IMR-90 (cell line): ENCODE measurements at regions not wholly inside any gene's neighbourhood (a gene's known extent, or its start where the extent isn't known, plus 50 kb on each side); places are given as distances from the start of the nearest gene placed in this dataset.

Source experiments
- ATAC-seq: fragments of 200-7000 bp; cut with Tn5 transposase; 2 replicates; pipeline ENCODE4 v1.9.1; 2020; ENCODE audit warnings: low read depth, mild to moderate bottlenecking, moderate library complexity
- BruUV-seq: library from RNA; stranded (reverse); fragments of 400-500 nt; replicated peaks from 2 replicates; lab custom pipeline; 2021; lab: Mats Ljungman, UMichigan
- CTCF ChIA-PET: fragments of 300-600 bp; formaldehyde crosslinking; extraction: SDS; loops from one replicate; lab custom pipeline; 2021; ENCODE audit warnings: antibody characterized with exemption; lab: Yijun Ruan, JAX
- POLR2A ChIA-PET: fragments of 300-600 bp; sonication (Branson Sonifier 250); formaldehyde crosslinking; loops from one replicate; lab custom pipeline; 2022; ENCODE audit warnings: antibody characterized with exemption; ENCODE audit not compliant: unreplicated experiment; lab: Charles Lee
- DNase-seq: peaks from one replicate; pipeline ENCODE4 v3.0.0; 2013
- H2AFZ ChIP-seq: replicated peaks from 2 replicates; pipeline ENCODE3; 2013; ENCODE audit warnings: low read length, mild to moderate bottlenecking; ENCODE audit not compliant: poor library complexity
- H2AK5ac ChIP-seq: 2 replicates; pipeline ENCODE4 v1.6.1; 2013; ENCODE audit warnings: low read depth, low read length, inconsistent platforms
- H2AK9ac ChIP-seq: replicated peaks from 2 replicates; pipeline ENCODE3; 2013; ENCODE audit warnings: mild to moderate bottlenecking, low read depth, low read length, moderate library complexity; ENCODE audit not compliant: poor library complexity
- H2BK120ac ChIP-seq: 2 replicates; pipeline ENCODE4 v1.6.1; 2013; ENCODE audit warnings: low read depth, low read length, inconsistent platforms
- H2BK15ac ChIP-seq: 3 replicates; pipeline ENCODE4 v1.6.1; 2013; ENCODE audit warnings: low read depth, low read length, inconsistent platforms
- H2BK20ac ChIP-seq: 2 replicates; pipeline ENCODE4 v1.6.1; 2013; ENCODE audit warnings: low read depth, mild to moderate bottlenecking, inconsistent platforms, low read length, moderate library complexity
- H2BK5ac ChIP-seq: 2 replicates; pipeline ENCODE4 v1.6.1; 2013; ENCODE audit warnings: mild to moderate bottlenecking, low read depth, low read length, inconsistent platforms; ENCODE audit not compliant: poor library complexity, severe bottlenecking
- H3K14ac ChIP-seq: replicated peaks from 2 replicates; pipeline ENCODE4 v1.6.1; 2013; ENCODE audit warnings: low read depth, low read length, inconsistent platforms
- H3K18ac ChIP-seq: 2 replicates; pipeline ENCODE4 v1.6.1; 2013; ENCODE audit warnings: low read depth, low read length, control low read depth
- H3K23ac ChIP-seq: 2 replicates; pipeline ENCODE4 v1.6.1; 2013; ENCODE audit warnings: low read depth, low read length, inconsistent platforms
- H3K27ac ChIP-seq: 2 replicates; pipeline ENCODE4 v1.5.1; 2013; ENCODE audit warnings: mild to moderate bottlenecking, control low read depth, low read length; ENCODE audit not compliant: insufficient read depth
- H3K27me3 ChIP-seq: 2 replicates; pipeline ENCODE4 v1.6.1; 2013; ENCODE audit warnings: low read length; ENCODE audit not compliant: control insufficient read depth, insufficient read depth
- H3K36me3 ChIP-seq: 2 replicates; pipeline ENCODE4 v1.6.1; 2013; ENCODE audit warnings: low read length, mixed read lengths; ENCODE audit not compliant: control insufficient read depth, insufficient read depth
- H3K4ac ChIP-seq: 2 replicates; pipeline ENCODE4 v1.6.1; 2013; ENCODE audit warnings: low read depth, low read length, inconsistent platforms
- H3K4me1 ChIP-seq: 2 replicates; pipeline ENCODE4 v1.6.1; 2013; ENCODE audit warnings: low read length, mixed read lengths; ENCODE audit not compliant: control insufficient read depth, insufficient read depth
- H3K4me2 ChIP-seq: 2 replicates; pipeline ENCODE4 v1.6.1; 2013; ENCODE audit warnings: low read depth, mild to moderate bottlenecking, control low read depth, low read length, moderate library complexity
- H3K4me3 ChIP-seq: 2 replicates; pipeline ENCODE4 v1.5.1; 2013; ENCODE audit warnings: low read depth, mild to moderate bottlenecking, control low read depth, low read length, moderate library complexity; ENCODE audit not compliant: insufficient read depth
- H3K56ac ChIP-seq: 2 replicates; pipeline ENCODE4 v1.6.1; 2013; ENCODE audit warnings: low read length, inconsistent platforms; ENCODE audit not compliant: insufficient read depth; ENCODE audit errors: extremely low read depth
- H3K79me1 ChIP-seq, 2 experiments: 2 replicates each; pipeline ENCODE4 v1.6.1; 2013; ENCODE audit warnings: low read length in 2 of 2, inconsistent platforms in 1 of 2, low read depth in 1 of 2
- H3K9ac ChIP-seq: 2 replicates; pipeline ENCODE4 v1.6.1; 2013; ENCODE audit warnings: low read depth, low read length, control low read depth
- H3K9me1 ChIP-seq: 2 replicates; pipeline ENCODE4 v1.6.1; 2013; ENCODE audit warnings: low read length, inconsistent platforms; ENCODE audit not compliant: insufficient read depth
- H3K9me3 ChIP-seq: 2 replicates; pipeline ENCODE4 v1.6.1; 2013; ENCODE audit warnings: low read length; ENCODE audit not compliant: control insufficient read depth, insufficient read depth
- H4K20me1 ChIP-seq: 2 replicates; pipeline ENCODE4 v1.6.1; 2013; ENCODE audit warnings: low read length, inconsistent platforms; ENCODE audit not compliant: insufficient read depth
- H4K5ac ChIP-seq: 2 replicates; pipeline ENCODE4 v1.6.1; 2013; ENCODE audit warnings: mild to moderate bottlenecking, low read depth, low read length, control low read depth
- H4K8ac ChIP-seq, 2 experiments: 2 replicates each; pipeline ENCODE4 v1.6.1; 2013; ENCODE audit warnings: low read depth in 2 of 2, low read length in 2 of 2, control low read depth in 1 of 2, inconsistent platforms in 1 of 2
- H4K91ac ChIP-seq: 2 replicates; pipeline ENCODE4 v1.6.1; 2013; ENCODE audit warnings: low read depth, low read length, inconsistent platforms; ENCODE audit not compliant: insufficient read depth
- FOS ChIP-seq: fragments of 150-350 bp; IDR thresholded peaks from 2 replicates; pipeline ENCODE4 v1.6.1; 2016; ENCODE audit warnings: low read depth, low read length
- MAFK ChIP-seq: IDR thresholded peaks from 2 replicates; pipeline ENCODE4 v1.6.1; 2012; ENCODE audit warnings: low read depth, low read length, improper control_type of control experiment
- MXI1 ChIP-seq: IDR thresholded peaks from 2 replicates; pipeline ENCODE4 v1.6.1; 2012; ENCODE audit warnings: low read depth, mild to moderate bottlenecking, low read length, moderate library complexity, borderline replicate concordance
- POLR2A ChIP-seq: IDR thresholded peaks from 2 replicates; pipeline ENCODE4 v1.6.1; 2012; ENCODE audit warnings: mild to moderate bottlenecking, low read depth, low read length
- RAD21 ChIP-seq: IDR thresholded peaks from 2 replicates; pipeline ENCODE4 v1.6.1; 2012; ENCODE audit warnings: low read length, improper control_type of control experiment
- RCOR1 ChIP-seq: IDR thresholded peaks from 2 replicates; pipeline ENCODE4 v1.6.1; 2012; ENCODE audit warnings: mild to moderate bottlenecking, low read length, improper control_type of control experiment; ENCODE audit not compliant: insufficient replicate concordance
- SMC3 ChIP-seq: fragments of 150-350 bp; IDR thresholded peaks from 2 replicates; pipeline ENCODE4 v1.6.1; 2016; ENCODE audit warnings: low read depth, mild to moderate bottlenecking, antibody characterized with exemption, low read length, moderate library complexity
- WGBS, 2 experiments: methylation state at CpG; one replicate each; pipeline versions ENCODE4 v1.1.5 to v1.1.7; 2013; ENCODE audit warnings: missing lambda C conversion rate in 2 of 2; ENCODE audit not compliant: insufficient read length in 1 of 2; ENCODE audit errors: extremely low coverage in 2 of 2; 5-methylcytosine and 5-hydroxymethylcytosine counted together
- dilution Hi-C: fragments of 300-500 bp; cut with HindIII; formaldehyde crosslinking; loops from one replicate; pipeline ENCODE4 v1.14.3; 2018; ENCODE audit warnings: low sequenced_read_pairs; ENCODE audit not compliant: unreplicated experiment
- in situ Hi-C: fragments of 300-500 bp; cut with MboI; formaldehyde crosslinking; loops from 3 replicates; pipeline ENCODE4 v1.14.3; 2019; ENCODE audit warnings: low sequenced_read_pairs, inconsistent platforms, mixed read lengths
- intact Hi-C: fragments of 100-400 bp; cut with micrococcal nuclease; formaldehyde crosslinking; loops from 2 replicates; pipeline ENCODE4 v1.10.0; 2022
- TF ChIP-seq, protein P1 (sequence below): conservative IDR thresholded peaks from 2 replicates; pipeline ENCODE4 v1.5.1; 2012; ENCODE audit warnings: mild to moderate bottlenecking, low read depth, low read length, improper control_type of control experiment

DNA sequence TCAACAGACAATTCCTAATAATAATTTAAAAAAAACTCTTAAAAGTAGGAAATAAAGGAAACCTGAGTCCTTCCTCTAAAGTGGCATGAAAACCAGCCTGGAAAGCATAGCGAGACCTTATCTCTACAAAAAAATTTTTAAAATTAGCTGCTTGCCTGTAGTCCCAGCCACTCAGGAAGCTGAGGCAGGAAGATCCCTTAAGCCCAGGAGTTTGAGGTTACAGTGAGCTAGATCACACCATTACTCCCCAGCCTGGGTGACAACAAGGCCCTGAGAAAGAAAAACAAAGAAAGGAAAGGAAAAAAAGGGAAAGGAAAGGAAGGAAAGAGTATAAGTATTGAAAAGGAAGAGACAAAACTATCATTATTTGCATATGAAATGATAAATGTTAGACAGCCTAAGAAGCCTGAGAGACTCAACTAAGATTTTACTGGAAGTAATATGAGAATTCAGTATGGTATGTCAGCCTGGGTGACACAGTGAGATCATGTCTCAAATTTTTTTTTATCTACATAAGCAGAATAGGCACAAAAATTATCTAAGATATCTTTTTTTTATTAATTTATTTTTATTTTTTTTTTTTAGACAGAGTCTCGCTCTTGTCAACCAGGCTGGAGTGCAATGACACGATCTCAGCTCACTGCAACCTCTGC, 113.0 kb downstream of the GOSR1 start:
- peaks cover 5% of the 10 kb centered on the region; the same call in 1 of the 2 replicates for H3K27me3 ChIP-seq
- in situ Hi-C loops: no loop called here
- H4K8ac ChIP-seq: no peak overlapping the region
- H3K79me1 ChIP-seq: no peaks in the 10 kb centered on the region
- H3K4me1 ChIP-seq: peaks cover 2% of the 10 kb centered on the region
- POLR2A ChIA-PET: no interaction called here
- no peak overlapping the region for H3K27ac ChIP-seq
- H3K9me1 ChIP-seq: no peaks in the 10 kb centered on the region
- H4K20me1 ChIP-seq: no peaks in the 10 kb centered on the region
- BruUV-seq: no TSS peak
- ATAC-seq: peak; percentile 37; the same call in 1 of the 2 replicates
- no peak for TF ChIP-seq MAFK
- no peak for TF ChIP-seq POLR2A
- TF ChIP-seq RCOR1: no peak
- TF ChIP-seq, protein P1, sequence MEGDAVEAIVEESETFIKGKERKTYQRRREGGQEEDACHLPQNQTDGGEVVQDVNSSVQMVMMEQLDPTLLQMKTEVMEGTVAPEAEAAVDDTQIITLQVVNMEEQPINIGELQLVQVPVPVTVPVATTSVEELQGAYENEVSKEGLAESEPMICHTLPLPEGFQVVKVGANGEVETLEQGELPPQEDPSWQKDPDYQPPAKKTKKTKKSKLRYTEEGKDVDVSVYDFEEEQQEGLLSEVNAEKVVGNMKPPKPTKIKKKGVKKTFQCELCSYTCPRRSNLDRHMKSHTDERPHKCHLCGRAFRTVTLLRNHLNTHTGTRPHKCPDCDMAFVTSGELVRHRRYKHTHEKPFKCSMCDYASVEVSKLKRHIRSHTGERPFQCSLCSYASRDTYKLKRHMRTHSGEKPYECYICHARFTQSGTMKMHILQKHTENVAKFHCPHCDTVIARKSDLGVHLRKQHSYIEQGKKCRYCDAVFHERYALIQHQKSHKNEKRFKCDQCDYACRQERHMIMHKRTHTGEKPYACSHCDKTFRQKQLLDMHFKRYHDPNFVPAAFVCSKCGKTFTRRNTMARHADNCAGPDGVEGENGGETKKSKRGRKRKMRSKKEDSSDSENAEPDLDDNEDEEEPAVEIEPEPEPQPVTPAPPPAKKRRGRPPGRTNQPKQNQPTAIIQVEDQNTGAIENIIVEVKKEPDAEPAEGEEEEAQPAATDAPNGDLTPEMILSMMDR: no peak
- TF ChIP-seq RAD21: no peak
- no peak for TF ChIP-seq FOS
- no peak for TF ChIP-seq MXI1
- TF ChIP-seq SMC3: no peak
- H3K23ac ChIP-seq: no peak overlapping the region
- no peak for DNase-seq
- dilution Hi-C loops: no loop called here
- H3K4ac ChIP-seq: no peak overlapping the region
- no CpG with 5 or more reads among the region's 3 CpGs for WGBS, 2 experiments
- no peak overlapping the region for H3K4me2 ChIP-seq
- H3K14ac ChIP-seq: no peak overlapping the region
- H2BK15ac ChIP-seq: no peak overlapping the region
- H2AFZ ChIP-seq: no peak overlapping the region
- H3K18ac ChIP-seq: no peak overlapping the region
- H3K4me3 ChIP-seq: no peak overlapping the region
- H3K9me3 ChIP-seq: no peaks in the 10 kb centered on the region
- no peak overlapping the region for H4K91ac ChIP-seq
- no peak overlapping the region for H3K9ac ChIP-seq
- H2BK120ac ChIP-seq: no peak overlapping the region
- H3K36me3 ChIP-seq: no peaks in the 10 kb centered on the region
- intact Hi-C loops: no loop called here
- H2AK9ac ChIP-seq: no peak overlapping the region
- CTCF ChIA-PET: no interaction called here
- no peak overlapping the region for H3K56ac ChIP-seq
- H2BK20ac ChIP-seq: no peak overlapping the region
- H4K5ac ChIP-seq: no peak overlapping the region
- H2BK5ac ChIP-seq: no peak overlapping the region
- H2AK5ac ChIP-seq: no peak overlapping the region
